DMS153 treated with DMSO at 0.1 percent for 48 hours (cell line): ENCODE measurements at regions not wholly inside any gene's neighbourhood (a gene's known extent, or its start where the extent isn't known, plus 50 kb on each side); places are given as distances from the start of the nearest gene placed in this dataset.
"Not testable (repeated sequence)": the region's sequence is repeated elsewhere in the genome, so short reads cannot be mapped to it uniquely, and the experiment has no call there.

ENCODE experiments used
- DNase-seq: peaks from one replicate; lab custom pipeline; 2025; ENCODE audit not compliant: unreplicated experiment; lab: John Stamatoyannopoulos, UW

DNA sequence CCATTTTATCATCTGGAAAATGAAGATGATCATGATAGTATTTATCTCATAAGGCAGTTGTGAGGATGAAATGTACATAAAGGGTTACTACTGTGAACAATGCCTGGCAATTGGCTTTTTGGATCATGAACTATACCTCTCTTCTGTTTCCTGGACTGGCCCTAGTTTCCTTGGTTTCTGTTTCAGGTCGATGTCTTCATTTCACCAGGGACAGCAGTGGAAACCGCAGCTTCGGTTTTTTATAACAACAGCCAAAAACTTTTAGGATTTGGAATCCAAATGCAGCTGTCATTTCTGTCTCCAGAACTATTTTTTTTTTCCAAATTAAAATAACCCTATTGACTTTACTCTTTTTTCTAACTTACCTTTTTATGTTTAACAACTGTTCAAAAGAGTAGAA, 425.1 kb downstream of the RND3 start:
- DNase-seq, result no peak

- DNase-seq, result no peak
Observed at GRCh38 chr2:150060341-150060740, 427.1 kb downstream of the RND3 start.

DNA sequence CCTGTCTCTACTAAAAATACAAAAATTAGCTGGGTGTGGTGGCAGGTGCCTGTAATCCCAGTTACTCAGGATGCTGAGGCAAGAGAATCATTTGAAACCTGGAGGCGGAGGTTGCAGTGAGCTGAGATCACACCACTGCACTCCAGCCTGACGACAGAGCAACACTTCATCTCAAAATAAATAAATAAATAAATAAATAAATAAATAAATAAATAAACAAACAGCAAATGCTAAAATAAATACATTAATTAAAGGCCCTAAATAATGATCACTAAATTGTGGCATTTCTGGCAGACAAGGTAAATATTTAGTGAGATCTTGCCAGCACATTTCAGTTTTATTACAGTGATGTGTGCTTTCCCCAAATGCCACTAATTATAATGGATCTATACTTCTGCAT, 427.8 kb downstream of the RND3 start:
- not testable (repeated sequence) for DNase-seq

GRCh38 chr2:150052457-150052856, 435.0 kb downstream of the RND3 start:
- no peak for DNase-seq

DNA sequence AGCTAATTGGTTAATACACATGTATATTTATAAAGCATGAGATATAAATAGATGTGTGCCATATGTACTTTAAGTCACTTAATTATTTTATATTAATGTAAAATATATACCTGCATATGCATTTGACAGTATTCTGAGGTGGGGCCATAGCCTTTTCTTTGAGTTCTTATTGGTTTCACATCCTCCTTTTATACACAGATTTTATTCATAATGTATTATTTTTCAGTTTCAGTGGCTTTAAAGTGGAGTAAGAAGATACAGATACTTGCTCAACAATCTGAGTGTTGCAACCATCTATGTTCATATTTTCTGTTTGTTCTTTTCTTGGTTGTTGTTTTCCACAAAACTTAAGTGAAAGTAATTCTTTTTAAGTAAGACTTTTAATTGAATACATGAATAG, 436.5 kb downstream of the RND3 start:
- no peak for DNase-seq

- DNase-seq, result no peak
Observed at GRCh38 chr2:150050036-150050435, 437.4 kb downstream of the RND3 start.

DNA sequence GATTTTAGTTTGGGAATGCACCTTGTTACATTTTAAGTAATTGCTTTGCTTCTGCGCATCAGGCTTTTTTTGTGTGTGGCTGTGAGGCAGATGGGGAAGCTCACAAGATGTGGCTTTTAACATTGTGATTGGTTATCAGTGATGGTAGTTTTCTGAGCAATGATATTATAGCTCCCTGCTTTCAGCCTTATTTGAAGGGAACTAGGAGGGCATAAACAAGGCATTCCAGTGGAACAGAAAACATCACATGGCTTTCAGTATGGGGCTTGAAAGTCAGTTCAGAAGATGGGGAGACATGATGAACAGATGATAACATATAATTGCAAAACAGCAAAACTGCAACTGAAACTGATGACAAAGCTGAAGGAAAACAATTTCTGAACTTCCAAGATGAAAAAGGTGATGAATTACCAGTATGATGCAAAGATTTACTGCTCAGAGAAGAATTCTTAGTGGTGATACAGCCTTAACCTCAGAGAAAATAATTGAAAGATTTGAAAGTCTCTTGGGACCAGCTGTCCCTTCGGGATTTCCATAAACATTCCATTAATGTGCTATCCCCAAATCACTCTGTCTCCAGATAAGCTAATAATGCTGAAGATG, 439.7 kb downstream of the RND3 start:
- DNase-seq, result no peak

GRCh38 chr2:150046810-150047209, 440.7 kb downstream of the RND3 start:
- no peak for DNase-seq

DNA sequence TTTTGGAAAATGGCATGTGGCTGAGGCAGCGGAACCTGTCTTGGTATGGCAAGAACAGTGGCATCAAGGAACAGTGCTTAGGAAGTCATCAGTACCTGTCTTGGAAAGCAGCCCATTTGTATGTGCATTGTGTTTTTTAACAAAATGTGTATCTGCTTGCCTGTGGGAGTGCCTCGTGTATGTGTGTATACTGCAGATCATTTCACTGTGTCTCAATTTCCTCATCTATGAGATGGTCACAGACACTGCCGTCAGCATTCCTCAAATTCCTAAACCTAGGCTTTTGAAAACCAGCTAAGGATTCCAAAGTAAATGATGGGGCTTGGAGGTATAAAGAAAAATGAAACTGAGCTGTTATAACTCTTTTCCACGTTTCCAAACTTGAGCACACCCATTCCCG, 441.3 kb downstream of the RND3 start:
- no peak for DNase-seq

- no peak for DNase-seq
Observed at GRCh38 chr2:150045601-150046000, 441.9 kb downstream of the RND3 start.

- no peak for DNase-seq
Observed at GRCh38 chr2:150043172-150043500, 444.3 kb downstream of the RND3 start.

GRCh38 chr2:150042500-150043171, 444.8 kb downstream of the RND3 start:
- DNase-seq, result no peak

- DNase-seq, result no peak
Observed at GRCh38 chr2:150041722-150042425, 445.6 kb downstream of the RND3 start.

DNA sequence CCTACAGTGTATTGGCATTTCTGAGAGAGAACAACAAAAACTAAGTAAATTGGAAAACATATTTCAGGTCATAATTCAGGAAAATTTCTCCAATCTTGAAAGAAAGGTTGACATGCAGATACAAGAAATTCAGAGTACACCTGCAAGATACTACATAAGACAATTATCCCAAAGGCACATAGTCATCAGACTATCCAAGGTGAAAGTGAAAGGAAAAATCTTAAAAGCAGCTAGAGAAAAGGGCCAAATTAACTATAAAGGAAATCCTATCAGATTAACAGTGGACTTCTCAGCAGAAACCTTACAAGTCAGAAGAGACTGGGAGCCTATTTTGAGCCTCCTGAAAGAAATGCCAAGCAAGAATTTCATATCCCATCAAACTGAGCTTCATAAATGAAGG, 449.0 kb upstream of the MMADHC start:
- no peak for DNase-seq

- no peak for DNase-seq
Observed at GRCh38 chr2:150034665-150035064, 447.1 kb upstream of the MMADHC start.

- DNase-seq, result no peak
Observed at GRCh38 chr2:150030436-150031190, 443.0 kb upstream of the MMADHC start.

DNA sequence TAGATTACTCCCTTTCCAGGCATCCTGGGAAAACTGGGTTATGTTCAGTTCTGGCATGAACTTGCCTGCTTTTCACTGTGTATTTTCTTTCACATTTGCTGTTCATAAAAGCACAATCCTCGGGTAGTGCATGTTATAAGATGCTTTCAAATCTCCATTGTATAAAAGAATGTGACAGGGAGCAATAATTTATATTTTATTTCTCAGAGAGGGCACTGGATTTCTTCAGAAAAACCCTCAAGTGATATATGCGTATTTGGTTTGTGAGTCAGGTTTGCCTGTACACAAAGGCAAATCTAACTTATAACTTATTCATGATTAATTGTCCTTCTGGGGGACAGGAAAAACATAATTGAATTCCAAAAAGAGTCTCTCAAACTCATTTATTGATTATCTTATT, 440.7 kb upstream of the MMADHC start:
- no peak for DNase-seq

DNA sequence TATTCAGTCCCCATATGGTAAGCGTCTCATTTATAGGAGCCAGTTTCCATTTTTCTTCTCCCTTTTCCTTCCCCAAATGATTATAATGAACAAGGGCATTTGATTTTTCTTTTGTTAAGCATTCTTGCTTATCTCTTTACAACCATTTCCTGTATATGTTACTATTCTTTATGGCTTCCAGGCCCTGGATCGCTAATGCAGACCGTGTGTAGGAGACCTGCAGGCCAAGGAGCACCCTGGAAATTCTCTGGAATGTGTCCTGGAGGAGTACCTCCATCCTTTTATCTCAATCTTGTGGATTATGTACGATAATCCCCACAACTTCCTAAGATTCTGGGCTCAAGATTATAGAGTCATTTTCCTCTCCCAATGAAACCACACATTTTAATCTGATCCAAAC, 439.6 kb upstream of the MMADHC start:
- no peak for DNase-seq

- DNase-seq, result no peak
Observed at GRCh38 chr2:150023663-150024062, 436.1 kb upstream of the MMADHC start.

DNA sequence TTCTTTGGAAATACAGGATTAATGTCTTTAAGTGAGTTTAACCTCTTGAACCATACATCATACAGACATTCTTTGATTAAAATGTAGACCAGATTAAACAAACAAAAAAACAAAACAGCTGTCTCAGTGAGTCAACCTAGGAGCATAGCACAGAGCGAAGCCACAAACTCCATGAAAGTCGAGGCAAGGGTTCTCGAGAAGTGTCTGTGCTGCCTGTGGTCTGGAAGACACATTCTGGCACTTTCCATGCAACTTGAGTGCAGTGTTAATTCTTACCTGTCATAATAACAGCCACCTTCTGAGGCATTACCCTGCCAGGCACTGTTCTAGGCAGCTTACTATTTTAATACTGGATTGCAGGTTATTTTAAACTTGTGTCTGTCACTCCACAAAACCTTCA, 435.5 kb upstream of the MMADHC start:
- DNase-seq, result no peak

DNA sequence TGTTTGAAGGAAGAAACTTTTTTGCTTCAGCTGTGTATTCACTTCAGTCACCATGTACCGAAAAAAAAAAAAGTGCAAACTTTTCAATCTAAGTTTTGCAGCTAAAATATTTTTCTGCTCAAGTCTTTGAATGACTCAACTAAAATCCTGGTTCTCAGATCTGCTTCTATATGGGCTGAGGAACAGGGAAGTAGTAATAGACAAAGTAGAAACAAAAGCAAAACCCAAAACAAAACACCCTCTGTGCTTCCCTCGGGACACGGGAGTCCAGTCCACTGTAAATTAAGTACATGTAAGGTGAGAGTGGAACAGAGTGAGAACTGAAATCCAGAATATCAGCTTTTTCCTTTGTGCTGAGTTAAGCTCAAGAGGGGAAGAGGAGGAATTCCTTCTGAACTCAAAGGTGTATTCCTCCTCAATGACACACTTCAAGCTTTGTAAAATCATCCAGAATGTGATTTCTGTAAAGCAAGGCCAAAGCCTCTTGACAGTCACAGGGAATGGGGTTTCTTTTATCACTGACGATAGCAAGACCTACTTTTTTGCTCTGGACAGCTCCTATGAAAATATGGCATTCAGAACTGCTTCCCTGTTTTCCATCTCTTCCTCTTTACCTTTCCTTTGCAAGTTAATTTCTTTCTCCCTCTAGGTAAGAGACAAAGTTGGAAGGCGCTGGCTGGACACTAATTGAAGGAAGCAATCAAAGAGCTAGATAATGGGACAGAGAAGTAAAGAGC, 433.5 kb upstream of the MMADHC start:
- no peak for DNase-seq
